GM21528 (cell line): ENCODE measurements at regions not wholly inside any gene's neighbourhood (a gene's known extent, or its start where the extent isn't known, plus 50 kb on each side); places are given as distances from the start of the nearest gene placed in this dataset.
"Not testable (repeated sequence)": the region's sequence is repeated elsewhere in the genome, so short reads cannot be mapped to it uniquely, and the experiment has no call there.

Experiments
- ATAC-seq: cut with Tn5 transposase; IDR thresholded peaks from one replicate; pipeline ENCODE4 v1.9.1; 2021; ENCODE audit warnings: mild to moderate bottlenecking, moderate library complexity; ENCODE audit not compliant: unreplicated experiment, low FRiP score

GRCh38 chr2:91520972-91521535, 2829.6 kb downstream of the RPIA start:
- not testable (repeated sequence) for ATAC-seq

- ATAC-seq: not testable (repeated sequence)
Observed at GRCh38 chr2:91521944-91522343, 2830.5 kb downstream of the RPIA start.

- ATAC-seq: not testable (repeated sequence)
Observed at GRCh38 chr2:91522877-91523276, 2831.4 kb downstream of the RPIA start.

- ATAC-seq: not testable (repeated sequence)
Observed at GRCh38 chr2:91523751-91524150, 2832.3 kb downstream of the RPIA start.

- not testable (repeated sequence) for ATAC-seq
Observed at GRCh38 chr2:91525587-91525986, 2834.1 kb downstream of the RPIA start.

- ATAC-seq: not testable (repeated sequence)
Observed at GRCh38 chr2:91526083-91526482, 2834.6 kb downstream of the RPIA start.

- ATAC-seq: not testable (repeated sequence)
Observed at GRCh38 chr2:91527056-91527455, 2835.6 kb downstream of the RPIA start.

GRCh38 chr2:91527491-91528031, 2836.1 kb downstream of the RPIA start:
- not testable (repeated sequence) for ATAC-seq

- ATAC-seq: not testable (repeated sequence)
Observed at GRCh38 chr2:91528361-91528760, 2836.9 kb downstream of the RPIA start.

- not testable (repeated sequence) for ATAC-seq
Observed at GRCh38 chr2:91536109-91536508, 2844.6 kb downstream of the RPIA start.

- not testable (repeated sequence) for ATAC-seq
Observed at GRCh38 chr2:91536549-91537263, 2845.2 kb downstream of the RPIA start.

- not testable (repeated sequence) for ATAC-seq
Observed at GRCh38 chr2:91549316-91549715, 2857.8 kb downstream of the RPIA start.

- ATAC-seq: not testable (repeated sequence)
Observed at GRCh38 chr2:91558234-91558633, 2866.8 kb downstream of the RPIA start.

GRCh38 chr2:91559269-91559668, 2867.8 kb downstream of the RPIA start:
- ATAC-seq: not testable (repeated sequence)

- ATAC-seq: not testable (repeated sequence)
Observed at GRCh38 chr2:91559886-91560614, 2868.6 kb downstream of the RPIA start.

GRCh38 chr2:91562184-91562583, 2870.7 kb downstream of the RPIA start:
- not testable (repeated sequence) for ATAC-seq

- ATAC-seq: not testable (repeated sequence)
Observed at GRCh38 chr2:91564700-91565099, 2873.2 kb downstream of the RPIA start.

- not testable (repeated sequence) for ATAC-seq
Observed at GRCh38 chr2:91565689-91566430, 2874.4 kb downstream of the RPIA start.

- not testable (repeated sequence) for ATAC-seq
Observed at GRCh38 chr2:91566611-91567010, 2875.1 kb downstream of the RPIA start.
